ENCODE measurements at regions not wholly inside any gene's neighbourhood (a gene's known extent, or its start where the extent isn't known, plus 50 kb on each side); places are given as distances from the start of the nearest gene placed in this dataset.

DNA sequence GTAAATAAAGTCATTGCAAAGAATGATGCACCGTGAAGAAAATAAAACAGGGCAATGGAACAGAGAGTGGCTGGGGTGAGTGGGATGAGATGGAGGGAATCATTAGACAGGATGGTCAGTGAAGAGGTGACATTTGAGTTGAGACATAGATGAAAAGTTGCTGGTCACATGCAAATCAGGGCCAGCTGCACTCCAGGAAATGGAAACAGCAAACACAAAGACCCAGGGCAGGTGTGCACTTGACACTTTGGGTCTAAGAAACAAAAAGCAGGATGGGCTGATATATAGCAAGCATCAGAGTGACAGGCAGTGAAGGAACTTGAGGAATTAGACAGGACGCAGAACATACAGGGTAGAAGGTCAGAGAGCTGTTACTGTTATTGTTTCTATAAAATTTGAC is 171.5 kb upstream of the RIPOR2 start:
- TF ChIP-seq, protein P1, sequence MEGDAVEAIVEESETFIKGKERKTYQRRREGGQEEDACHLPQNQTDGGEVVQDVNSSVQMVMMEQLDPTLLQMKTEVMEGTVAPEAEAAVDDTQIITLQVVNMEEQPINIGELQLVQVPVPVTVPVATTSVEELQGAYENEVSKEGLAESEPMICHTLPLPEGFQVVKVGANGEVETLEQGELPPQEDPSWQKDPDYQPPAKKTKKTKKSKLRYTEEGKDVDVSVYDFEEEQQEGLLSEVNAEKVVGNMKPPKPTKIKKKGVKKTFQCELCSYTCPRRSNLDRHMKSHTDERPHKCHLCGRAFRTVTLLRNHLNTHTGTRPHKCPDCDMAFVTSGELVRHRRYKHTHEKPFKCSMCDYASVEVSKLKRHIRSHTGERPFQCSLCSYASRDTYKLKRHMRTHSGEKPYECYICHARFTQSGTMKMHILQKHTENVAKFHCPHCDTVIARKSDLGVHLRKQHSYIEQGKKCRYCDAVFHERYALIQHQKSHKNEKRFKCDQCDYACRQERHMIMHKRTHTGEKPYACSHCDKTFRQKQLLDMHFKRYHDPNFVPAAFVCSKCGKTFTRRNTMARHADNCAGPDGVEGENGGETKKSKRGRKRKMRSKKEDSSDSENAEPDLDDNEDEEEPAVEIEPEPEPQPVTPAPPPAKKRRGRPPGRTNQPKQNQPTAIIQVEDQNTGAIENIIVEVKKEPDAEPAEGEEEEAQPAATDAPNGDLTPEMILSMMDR (IDR thresholded peaks at IDR 0.05; ENCODE audit: borderline replicate concordance, extremely low read depth, low read length, poor library complexity, severe bottlenecking): no peak
- TF ChIP-seq EZH2 (IDR thresholded peaks at IDR 0.05; ENCODE audit: borderline replicate concordance, low read depth, low read length, severe bottlenecking): no peak

Data from DND-41 (cell line).